GM12878 (cell line): ENCODE measurements at regions not wholly inside any gene's neighbourhood (a gene's known extent, or its start where the extent isn't known, plus 50 kb on each side); places are given as distances from the start of the nearest gene placed in this dataset.

ENCODE experiments used
- ATAC-seq: fragments of 200-7000 bp; cut with Tn5 transposase; 3 replicates; pipeline ENCODE4 v1.9.1; 2020; ENCODE audit warnings: mild to moderate bottlenecking, moderate library complexity
- BruUV-seq: library from RNA; stranded (reverse); fragments of 400-500 nt; replicated peaks from 2 replicates; lab custom pipeline; 2021; lab: Mats Ljungman, UMichigan
- CTCF ChIA-PET: fragments of 300-600 bp; sonication (Branson Sonifier 250); formaldehyde crosslinking; extraction: SDS; loops from one replicate; lab custom pipeline; 2021; ENCODE audit warnings: inconsistent platforms; lab: Yijun Ruan, JAX
- POLR2A ChIA-PET: fragments of 350-600 bp; formaldehyde crosslinking; extraction: SDS; loops from one replicate; lab custom pipeline; 2021; ENCODE audit warnings: inconsistent platforms; lab: Charles Lee
- RAD21 ChIA-PET: fragments of 300-600 bp; sonication (Branson Sonifier 250); formaldehyde crosslinking; loops from one replicate; lab custom pipeline; 2023; ENCODE audit warnings: antibody characterized with exemption; ENCODE audit not compliant: unreplicated experiment; lab: Charles Lee
- SMC1A ChIA-PET: fragments of 300-600 bp; sonication (Branson Sonifier 250); formaldehyde crosslinking; loops from one replicate; lab custom pipeline; 2023; ENCODE audit not compliant: unreplicated experiment, uncharacterized antibody; lab: Charles Lee
- DNase-seq: peaks from one replicate; pipeline ENCODE4 v3.0.0-alpha.2; 2011; ENCODE audit warnings: low read depth, low spot score
- FAIRE-seq: peaks from 3 replicates; lab custom pipeline; 2011; peaks lifted over from hg19 to GRCh38; lab: Jason Lieb, UNC
- H2AFZ ChIP-seq: 2 replicates; pipeline ENCODE4 v1.6.0; 2011; ENCODE audit warnings: low read depth, low read length, control low read depth; ENCODE audit not compliant: control insufficient read depth
- H3K27ac ChIP-seq: 2 replicates; pipeline ENCODE4 v1.5.1; 2011; ENCODE audit warnings: control low read depth; ENCODE audit not compliant: control insufficient read depth, insufficient read depth
- H3K27me3 ChIP-seq, 2 experiments: replicated peaks in 1 of 2; 2 replicates each; pipeline versions ENCODE4 v1.6.0 to v1.6.1; 2011; ENCODE audit warnings: low read length in 1 of 2; ENCODE audit not compliant: control insufficient read depth in 2 of 2, insufficient read depth in 2 of 2
- H3K36me3 ChIP-seq, 2 experiments: 2 replicates each; pipeline ENCODE4 v1.5.1; 2011; ENCODE audit warnings: low read length in 1 of 2; ENCODE audit not compliant: control insufficient read depth in 2 of 2, insufficient read depth in 2 of 2
- H3K4me1 ChIP-seq: 2 replicates; pipeline ENCODE4 v1.6.1; 2011; ENCODE audit warnings: mild to moderate bottlenecking, low read length, moderate library complexity, mixed read lengths; ENCODE audit not compliant: control insufficient read depth, insufficient read depth
- H3K4me2 ChIP-seq: 2 replicates; pipeline ENCODE4 v1.6.0; 2011; ENCODE audit warnings: control low read depth; ENCODE audit not compliant: control insufficient read depth, insufficient read depth
- H3K4me3 ChIP-seq: fragments of 200-600 bp; sonication (generic); 2 replicates; pipeline ENCODE4 v1.5.1; 2016
- H3K79me2 ChIP-seq: 2 replicates; pipeline ENCODE4 v1.6.0; 2011; ENCODE audit warnings: low read length; ENCODE audit not compliant: control insufficient read depth, insufficient read depth
- H3K9ac ChIP-seq: 2 replicates; pipeline ENCODE4 v1.8.0; 2011; ENCODE audit warnings: low read length, control low read depth, mixed read lengths; ENCODE audit not compliant: control insufficient read depth, insufficient read depth
- H3K9me3 ChIP-seq: replicated peaks from 3 replicates; pipeline ENCODE4 v1.5.1; 2011; ENCODE audit warnings: mild to moderate bottlenecking, low read length; ENCODE audit not compliant: control insufficient read depth, insufficient read depth
- H4K20me1 ChIP-seq: 2 replicates; pipeline ENCODE4 v1.6.0; 2011; ENCODE audit not compliant: control insufficient read depth, insufficient read depth
- CREB1 ChIP-seq: IDR thresholded peaks from 2 replicates; pipeline ENCODE4 v1.6.1; 2012; ENCODE audit warnings: low read depth, mild to moderate bottlenecking, inconsistent platforms
- NFXL1 ChIP-seq: fragments of 450-650 bp; IDR thresholded peaks from 2 replicates; pipeline ENCODE4 v1.6.1; 2017; ENCODE audit warnings: antibody characterized with exemption, mild to moderate bottlenecking, borderline replicate concordance
- RUNX3 ChIP-seq: IDR thresholded peaks from 2 replicates; pipeline ENCODE4 v1.6.1; 2012; ENCODE audit warnings: low read length, inconsistent platforms
- ZNF384 ChIP-seq: IDR thresholded peaks from 2 replicates; pipeline ENCODE4 v1.6.1; 2012; ENCODE audit warnings: low read depth, mild to moderate bottlenecking, low read length, improper control_type of control experiment, borderline replicate concordance
- WGBS: methylation state at CpG from one replicate; pipeline ENCODE4 v1.1.6; 2016; ENCODE audit warnings: low lambda C conversion rate; ENCODE audit not compliant: insufficient replicate concordance, insufficient coverage; ENCODE audit errors: missing lambda C conversion rate; 5-methylcytosine and 5-hydroxymethylcytosine counted together
- in situ Hi-C: fragments of 300-500 bp; cut with MboI; formaldehyde crosslinking; loops from 9 replicates; pipeline ENCODE4 v1.14.3; 2018; ENCODE audit warnings: mixed read lengths
- intact Hi-C: fragments of 100-400 bp; cut with micrococcal nuclease; formaldehyde crosslinking; loops from one replicate; pipeline ENCODE4 v1.14.2; 2022; ENCODE audit not compliant: unreplicated experiment
- TF ChIP-seq, protein P1 (sequence below): IDR thresholded peaks from 2 replicates; pipeline ENCODE4 v1.6.1; 2012; ENCODE audit warnings: low read length, inconsistent platforms

DNA sequence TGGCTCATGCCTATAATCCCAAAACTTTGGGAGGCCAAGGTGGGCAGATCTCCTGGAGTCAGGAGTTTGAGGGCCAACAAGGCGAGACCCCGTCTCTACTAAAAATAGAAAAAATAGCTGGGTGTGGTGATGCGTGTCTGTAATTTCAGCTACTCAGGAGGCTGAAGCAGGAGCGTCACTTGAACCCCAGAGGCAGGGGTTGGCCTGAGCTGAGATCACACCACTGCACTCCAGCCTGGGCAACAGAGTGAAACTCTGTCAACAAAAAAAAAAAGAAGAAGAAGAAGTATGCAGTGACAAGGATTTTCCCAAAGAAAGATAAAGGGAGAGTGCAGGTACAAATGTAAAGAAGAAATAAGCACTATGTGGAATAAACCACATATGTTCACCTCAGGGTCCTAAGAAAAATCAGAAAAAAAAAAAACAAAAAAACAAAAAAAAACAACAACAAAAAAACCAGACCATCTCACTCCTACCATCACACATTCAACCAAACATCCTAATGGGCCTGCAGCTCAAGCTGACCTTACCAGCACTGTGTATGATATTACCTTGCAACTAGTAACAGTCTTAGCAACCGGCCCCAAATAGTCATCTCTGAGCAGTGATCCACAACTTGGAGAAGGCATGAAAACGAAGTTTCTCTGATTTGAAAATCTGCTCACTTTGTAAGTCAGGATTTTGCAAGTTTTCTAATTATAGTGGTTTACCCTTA lies 296.7 kb upstream of the PROK2 start:
- Histone ChIP-seq H3K4me1 (peaks cover 76% of the 10 kb centered on the region), H3K4me2 (peak overlapping the region; percentile 78)

More for the DNA sequence above, 296.7 kb upstream of the PROK2 start:
- POLR2A ChIA-PET = interaction anchor here (0.6 to 6.5 kb wide), 12 partner anchors 12 to 753 kb away, joined by 3 to 55 read pairs (median 4); no protein-coding TSS in a partner anchor
- TF ChIP-seq RUNX3 (0 out of 2 replicates have a peak, but pooled peaks have one; percentile 30), ZNF384 (peak; percentile 35; the same call in 1 of the 2 replicates), CREB1 (0 out of 2 replicates have a peak, but pooled peaks have one; percentile 20), NFXL1 (no peak)
- TF ChIP-seq, protein P1, sequence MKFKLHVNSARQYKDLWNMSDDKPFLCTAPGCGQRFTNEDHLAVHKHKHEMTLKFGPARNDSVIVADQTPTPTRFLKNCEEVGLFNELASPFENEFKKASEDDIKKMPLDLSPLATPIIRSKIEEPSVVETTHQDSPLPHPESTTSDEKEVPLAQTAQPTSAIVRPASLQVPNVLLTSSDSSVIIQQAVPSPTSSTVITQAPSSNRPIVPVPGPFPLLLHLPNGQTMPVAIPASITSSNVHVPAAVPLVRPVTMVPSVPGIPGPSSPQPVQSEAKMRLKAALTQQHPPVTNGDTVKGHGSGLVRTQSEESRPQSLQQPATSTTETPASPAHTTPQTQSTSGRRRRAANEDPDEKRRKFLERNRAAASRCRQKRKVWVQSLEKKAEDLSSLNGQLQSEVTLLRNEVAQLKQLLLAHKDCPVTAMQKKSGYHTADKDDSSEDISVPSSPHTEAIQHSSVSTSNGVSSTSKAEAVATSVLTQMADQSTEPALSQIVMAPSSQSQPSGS = no peak
- TF ChIP-seq, all 136 proteins: peak for 3
- peak overlapping the region; percentile 59 for H3K27ac ChIP-seq
- no peaks in the 10 kb centered on the region for H3K79me2 ChIP-seq
- no TSS peak for BruUV-seq
- no peaks in the 10 kb centered on the region for H4K20me1 ChIP-seq
- ChIA-PET CTCF (interaction anchor here (0.6 to 3.3 kb wide), 5 partner anchors 20 to 748 kb away, joined by 3 to 14 read pairs (median 3); no protein-coding TSS in a partner anchor), RAD21 (interaction anchor here (0.9 to 7.3 kb wide), 8 partner anchors 13 to 97 kb away, joined by 3 to 87 read pairs (median 5); no protein-coding TSS in a partner anchor), SMC1A (interaction anchor here (0.9 to 7.5 kb wide), 14 partner anchors 10 to 740 kb away, joined by 3 to 97 read pairs (median 4); no protein-coding TSS in a partner anchor)
- H3K36me3 ChIP-seq = no peaks in the 10 kb centered on the region; a peak in 1 of 4 replicates
- no peak overlapping the region for H3K9ac ChIP-seq
- in situ Hi-C loops (no loop called here), intact Hi-C loops (loop anchor here (1.0 to 10.0 kb wide), 5 partner anchors 19 to 736 kb away; no protein-coding TSS in a partner anchor)
- no peaks in the 10 kb centered on the region; the same call in 2 of the 3 replicates for H3K9me3 ChIP-seq
- H3K4me3 ChIP-seq = peak overlapping the region; percentile 33; the same call in 1 of the 2 replicates
- peak overlapping the region; percentile 59 for H2AFZ ChIP-seq
- no peaks in the 10 kb centered on the region for H3K27me3 ChIP-seq
- DNase-seq (no peak), FAIRE-seq (no peak), ATAC-seq (peak; percentile 27)
- WGBS = 3% methylated on average over 6 of the region's 6 CpGs
